ENCODE measurements at regions not wholly inside any gene's neighbourhood (a gene's known extent, or its start where the extent isn't known, plus 50 kb on each side); places are given as distances from the start of the nearest gene placed in this dataset.

GRCh38 chr5:29351170-29351569 is 1842.3 kb upstream of the CDH6 start:
- no peak for TF ChIP-seq YY1 (IDR thresholded peaks at IDR 0.05; ENCODE audit: low read depth)
- no peak for TF ChIP-seq CEBPB (IDR thresholded peaks at IDR 0.05)

GRCh38 chr5:29337030-29337429 is 1856.5 kb upstream of the CDH6 start:
- TF ChIP-seq RAD21 (IDR thresholded peaks at IDR 0.05; ENCODE audit: low read depth) (no peak), CEBPB (IDR thresholded peaks at IDR 0.05) (no peak), TEAD4 (IDR thresholded peaks at IDR 0.05) (no peak), ZBTB7A (IDR thresholded peaks at IDR 0.05; ENCODE audit: low read depth) (no peak), MAX (IDR thresholded peaks at IDR 0.05) (no peak), CREB1 (IDR thresholded peaks at IDR 0.05; ENCODE audit: low read depth) (no peak), EGR1 (IDR thresholded peaks at IDR 0.05) (no peak), FOXM1 (IDR thresholded peaks at IDR 0.05; ENCODE audit: borderline replicate concordance, low read depth) (no peak), TAF1 (IDR thresholded peaks at IDR 0.05; ENCODE audit: low read depth) (no peak), YY1 (IDR thresholded peaks at IDR 0.05; ENCODE audit: low read depth) (no peak), NFIC (IDR thresholded peaks at IDR 0.05) (no peak), EP300 (IDR thresholded peaks at IDR 0.05; ENCODE audit: borderline replicate concordance) (no peak), TCF12 (IDR thresholded peaks at IDR 0.05; ENCODE audit: low read depth) (no peak)
- TF ChIP-seq, protein P1, sequence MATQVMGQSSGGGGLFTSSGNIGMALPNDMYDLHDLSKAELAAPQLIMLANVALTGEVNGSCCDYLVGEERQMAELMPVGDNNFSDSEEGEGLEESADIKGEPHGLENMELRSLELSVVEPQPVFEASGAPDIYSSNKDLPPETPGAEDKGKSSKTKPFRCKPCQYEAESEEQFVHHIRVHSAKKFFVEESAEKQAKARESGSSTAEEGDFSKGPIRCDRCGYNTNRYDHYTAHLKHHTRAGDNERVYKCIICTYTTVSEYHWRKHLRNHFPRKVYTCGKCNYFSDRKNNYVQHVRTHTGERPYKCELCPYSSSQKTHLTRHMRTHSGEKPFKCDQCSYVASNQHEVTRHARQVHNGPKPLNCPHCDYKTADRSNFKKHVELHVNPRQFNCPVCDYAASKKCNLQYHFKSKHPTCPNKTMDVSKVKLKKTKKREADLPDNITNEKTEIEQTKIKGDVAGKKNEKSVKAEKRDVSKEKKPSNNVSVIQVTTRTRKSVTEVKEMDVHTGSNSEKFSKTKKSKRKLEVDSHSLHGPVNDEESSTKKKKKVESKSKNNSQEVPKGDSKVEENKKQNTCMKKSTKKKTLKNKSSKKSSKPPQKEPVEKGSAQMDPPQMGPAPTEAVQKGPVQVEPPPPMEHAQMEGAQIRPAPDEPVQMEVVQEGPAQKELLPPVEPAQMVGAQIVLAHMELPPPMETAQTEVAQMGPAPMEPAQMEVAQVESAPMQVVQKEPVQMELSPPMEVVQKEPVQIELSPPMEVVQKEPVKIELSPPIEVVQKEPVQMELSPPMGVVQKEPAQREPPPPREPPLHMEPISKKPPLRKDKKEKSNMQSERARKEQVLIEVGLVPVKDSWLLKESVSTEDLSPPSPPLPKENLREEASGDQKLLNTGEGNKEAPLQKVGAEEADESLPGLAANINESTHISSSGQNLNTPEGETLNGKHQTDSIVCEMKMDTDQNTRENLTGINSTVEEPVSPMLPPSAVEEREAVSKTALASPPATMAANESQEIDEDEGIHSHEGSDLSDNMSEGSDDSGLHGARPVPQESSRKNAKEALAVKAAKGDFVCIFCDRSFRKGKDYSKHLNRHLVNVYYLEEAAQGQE (IDR thresholded peaks at IDR 0.05; ENCODE audit: low read depth): no peak
- TF ChIP-seq, protein P2, sequence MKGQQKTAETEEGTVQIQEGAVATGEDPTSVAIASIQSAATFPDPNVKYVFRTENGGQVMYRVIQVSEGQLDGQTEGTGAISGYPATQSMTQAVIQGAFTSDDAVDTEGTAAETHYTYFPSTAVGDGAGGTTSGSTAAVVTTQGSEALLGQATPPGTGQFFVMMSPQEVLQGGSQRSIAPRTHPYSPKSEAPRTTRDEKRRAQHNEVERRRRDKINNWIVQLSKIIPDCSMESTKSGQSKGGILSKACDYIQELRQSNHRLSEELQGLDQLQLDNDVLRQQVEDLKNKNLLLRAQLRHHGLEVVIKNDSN (IDR thresholded peaks at IDR 0.05): no peak

DNA sequence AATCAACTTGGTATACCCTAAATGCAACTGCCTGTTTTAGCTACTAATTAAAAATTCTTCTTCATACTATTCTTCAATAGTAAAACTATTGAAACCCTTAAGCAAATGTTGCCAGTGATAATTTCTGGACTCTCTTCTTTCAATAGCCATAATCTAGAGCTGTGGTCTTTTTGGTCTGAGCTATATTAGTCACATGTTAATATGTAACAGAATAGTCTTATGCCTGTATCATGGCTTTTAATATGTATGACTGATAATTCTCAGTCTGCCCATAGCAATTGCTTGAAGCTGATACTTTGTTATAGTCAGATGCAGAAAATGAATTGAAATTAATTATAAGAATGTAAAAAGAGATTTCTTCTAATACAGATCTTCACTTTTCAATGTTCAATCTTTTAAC is 1871.9 kb upstream of the CDH6 start:
- TF ChIP-seq MAX (IDR thresholded peaks at IDR 0.05): no peak

- TF ChIP-seq RAD21 (IDR thresholded peaks at IDR 0.05; ENCODE audit: low read depth): no peak
- TF ChIP-seq MAX (IDR thresholded peaks at IDR 0.05): no peak
- TF ChIP-seq ZBTB7A (IDR thresholded peaks at IDR 0.05; ENCODE audit: low read depth): no peak
- no peak for TF ChIP-seq CEBPB (IDR thresholded peaks at IDR 0.05)
- TF ChIP-seq EP300 (IDR thresholded peaks at IDR 0.05; ENCODE audit: borderline replicate concordance): no peak
- TF ChIP-seq TEAD4 (IDR thresholded peaks at IDR 0.05): no peak
Measured at GRCh38 chr5:29309359-29309758, 1884.1 kb upstream of the CDH6 start.

DNA sequence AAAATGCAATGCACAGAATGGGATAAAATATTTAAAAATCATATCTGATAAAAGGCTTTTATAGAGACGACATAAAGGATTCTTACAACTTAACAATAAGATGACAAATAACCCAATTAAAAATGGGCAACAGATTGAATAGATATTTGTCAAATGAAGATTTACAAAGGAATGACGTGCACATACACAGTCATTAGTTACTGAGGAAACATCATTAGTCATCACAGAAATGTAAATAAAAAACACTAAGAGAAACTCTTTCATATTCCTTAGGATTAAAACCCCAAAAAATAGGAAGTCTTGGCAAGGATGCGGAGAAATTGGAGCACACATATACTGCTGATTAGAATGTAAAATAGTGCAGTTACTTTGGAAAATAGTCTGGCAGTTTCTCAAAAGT is 1886.0 kb upstream of the CDH6 start:
- TF ChIP-seq NFIC (IDR thresholded peaks at IDR 0.05): no peak
- no peak for TF ChIP-seq TCF12 (IDR thresholded peaks at IDR 0.05; ENCODE audit: low read depth)
- no peak for TF ChIP-seq EGR1 (IDR thresholded peaks at IDR 0.05)
- TF ChIP-seq RAD21 (IDR thresholded peaks at IDR 0.05; ENCODE audit: low read depth): no peak

- TF ChIP-seq TAF1 (IDR thresholded peaks at IDR 0.05; ENCODE audit: low read depth) (no peak), TEAD4 (IDR thresholded peaks at IDR 0.05) (no peak), MAX (IDR thresholded peaks at IDR 0.05) (no peak), EGR1 (IDR thresholded peaks at IDR 0.05) (no peak), EP300 (IDR thresholded peaks at IDR 0.05; ENCODE audit: borderline replicate concordance) (no peak), CEBPB (IDR thresholded peaks at IDR 0.05) (no peak), ZBTB7A (IDR thresholded peaks at IDR 0.05; ENCODE audit: low read depth) (no peak), YY1 (IDR thresholded peaks at IDR 0.05; ENCODE audit: low read depth) (no peak), CREB1 (IDR thresholded peaks at IDR 0.05; ENCODE audit: low read depth) (no peak), FOXM1 (IDR thresholded peaks at IDR 0.05; ENCODE audit: borderline replicate concordance, low read depth) (no peak)
- TF ChIP-seq, protein P2 (IDR thresholded peaks at IDR 0.05): no peak
Measured at GRCh38 chr5:29304545-29304944, 1888.9 kb upstream of the CDH6 start.

- TF ChIP-seq ZBTB7A (IDR thresholded peaks at IDR 0.05; ENCODE audit: low read depth) (no peak), RAD21 (IDR thresholded peaks at IDR 0.05; ENCODE audit: low read depth) (no peak), FOXM1 (IDR thresholded peaks at IDR 0.05; ENCODE audit: borderline replicate concordance, low read depth) (no peak), CREB1 (IDR thresholded peaks at IDR 0.05; ENCODE audit: low read depth) (no peak)
- TF ChIP-seq, protein P1 (IDR thresholded peaks at IDR 0.05; ENCODE audit: low read depth): no peak
Measured at GRCh38 chr5:29296548-29296947, 1896.9 kb upstream of the CDH6 start.

All from Ishikawa (cell line).